DOHH2 (cell line): ENCODE measurements at regions not wholly inside any gene's neighbourhood (a gene's known extent, or its start where the extent isn't known, plus 50 kb on each side); places are given as distances from the start of the nearest gene placed in this dataset.
"Not testable (repeated sequence)": the region's sequence is repeated elsewhere in the genome, so short reads cannot be mapped to it uniquely, and the experiment has no call there.

Experiments used
- H3F3A ChIP-seq: fragments of 200-600 bp; sonication (generic), shearing (Covaris generic); 2 replicates; pipeline ENCODE4 v1.6.0; 2016; ENCODE audit warnings: antibody characterized with exemption, mild to moderate bottlenecking; ENCODE audit not compliant: control insufficient read depth, insufficient read depth
- H3K27ac ChIP-seq: fragments of 200-600 bp; sonication (generic); 2 replicates; pipeline ENCODE4 v1.5.1; 2014; ENCODE audit warnings: low read depth, mild to moderate bottlenecking, low read length, moderate library complexity
- H3K27me3 ChIP-seq: fragments of 200-600 bp; sonication (generic); 2 replicates; pipeline ENCODE4 v1.6.1; 2014; ENCODE audit warnings: mild to moderate bottlenecking, low read length, mixed read lengths; ENCODE audit not compliant: control insufficient read depth
- H3K36me3 ChIP-seq: fragments of 200-600 bp; sonication (generic); 2 replicates; pipeline ENCODE4 v1.6.1; 2014; ENCODE audit warnings: mild to moderate bottlenecking, low read length, moderate library complexity, mixed read lengths; ENCODE audit not compliant: control insufficient read depth
- H3K4me1 ChIP-seq: fragments of 200-600 bp; sonication (generic); 2 replicates; pipeline ENCODE4 v1.6.1; 2014; ENCODE audit warnings: mild to moderate bottlenecking, low read length, mixed read lengths; ENCODE audit not compliant: control insufficient read depth
- H3K4me2 ChIP-seq: fragments of 200-600 bp; sonication (generic); 2 replicates; pipeline ENCODE4 v1.6.0; 2014; ENCODE audit warnings: mild to moderate bottlenecking, low read length, moderate library complexity
- H3K4me3 ChIP-seq: fragments of 200-600 bp; sonication (generic); 2 replicates; pipeline ENCODE4 v1.5.1; 2014; ENCODE audit warnings: mild to moderate bottlenecking, low read length, mixed read lengths
- H3K79me2 ChIP-seq: fragments of 200-600 bp; sonication (generic); 2 replicates; pipeline ENCODE4 v1.6.1; 2014; ENCODE audit warnings: mild to moderate bottlenecking, low read length, mixed read lengths; ENCODE audit not compliant: control insufficient read depth
- H3K9me2 ChIP-seq: fragments of 200-600 bp; sonication (generic); replicated peaks from 2 replicates; pipeline ENCODE4 v1.6.1; 2014; ENCODE audit warnings: mild to moderate bottlenecking, low read length, mixed read lengths; ENCODE audit not compliant: control insufficient read depth
- H3K9me3 ChIP-seq: fragments of 200-600 bp; sonication (generic); 2 replicates; pipeline ENCODE4 v1.6.1; 2014; ENCODE audit warnings: antibody characterized with exemption, low read length, mixed read lengths; ENCODE audit not compliant: control insufficient read depth, insufficient read depth
- H4K20me1 ChIP-seq: fragments of 200-600 bp; sonication (generic); 2 replicates; pipeline ENCODE4 v1.6.0; 2014; ENCODE audit warnings: low read depth, mild to moderate bottlenecking, antibody characterized with exemption, low read length, moderate library complexity; ENCODE audit not compliant: control insufficient read depth, insufficient read depth
- CTCF ChIP-seq: fragments of 200-600 bp; sonication (generic); IDR thresholded peaks from one replicate; pipeline ENCODE4 v1.5.1; 2014; ENCODE audit warnings: antibody characterized with exemption, mild to moderate bottlenecking, low read depth, low read length; ENCODE audit not compliant: poor library complexity, severe bottlenecking
- EZH2phosphoT487 ChIP-seq: fragments of 200-600 bp; sonication (generic); IDR thresholded peaks from 2 replicates; pipeline ENCODE4 v1.6.1; 2017; ENCODE audit warnings: borderline replicate concordance, mild to moderate bottlenecking, antibody characterized with exemption, low read length, moderate library complexity, mixed read lengths

- no peak overlapping the region for H3K27ac ChIP-seq
- TF ChIP-seq EZH2phosphoT487 = no peak
- TF ChIP-seq CTCF = no peak
- H3K9me2 ChIP-seq = no peaks in the 10 kb centered on the region
- no peaks in the 10 kb centered on the region for H3K79me2 ChIP-seq
- H3K4me2 ChIP-seq = no peak overlapping the region
- no peaks in the 10 kb centered on the region for H3K9me3 ChIP-seq
- H3K36me3 ChIP-seq = no peaks in the 10 kb centered on the region
- H3F3A ChIP-seq = no peaks in the 10 kb centered on the region
- no peaks in the 10 kb centered on the region for H3K4me1 ChIP-seq
- H3K27me3 ChIP-seq = peaks cover 12% of the 10 kb centered on the region
- no peak overlapping the region for H3K4me3 ChIP-seq
- no peaks in the 10 kb centered on the region for H4K20me1 ChIP-seq
Measured at GRCh38 chr10:60527676-60528075, 138.0 kb upstream of the ANK3 start.

GRCh38 chr10:60525716-60526585, 136.3 kb upstream of the ANK3 start:
- H3K79me2 ChIP-seq = no peaks in the 10 kb centered on the region

GRCh38 chr10:60524541-60524940, 134.9 kb upstream of the ANK3 start:
- no peak for TF ChIP-seq CTCF
- no peak for TF ChIP-seq EZH2phosphoT487
- no peaks in the 10 kb centered on the region for H3K4me1 ChIP-seq
- H3K27ac ChIP-seq = no peak overlapping the region
- H3K4me3 ChIP-seq = no peak overlapping the region
- H3K79me2 ChIP-seq = no peaks in the 10 kb centered on the region
- no peaks in the 10 kb centered on the region for H4K20me1 ChIP-seq
- no peaks in the 10 kb centered on the region for H3K9me2 ChIP-seq
- H3F3A ChIP-seq = no peaks in the 10 kb centered on the region
- H3K27me3 ChIP-seq = peaks cover 8% of the 10 kb centered on the region; the same call in 1 of the 2 replicates
- H3K9me3 ChIP-seq = no peaks in the 10 kb centered on the region
- no peak overlapping the region for H3K4me2 ChIP-seq
- no peaks in the 10 kb centered on the region for H3K36me3 ChIP-seq

More at GRCh38 chr10:60525716-60526585, 136.3 kb upstream of the ANK3 start:
- Histone ChIP-seq H3K27me3 (peaks cover 8% of the 10 kb centered on the region; the same call in 1 of the 2 replicates), H3K9me2 (no peaks in the 10 kb centered on the region), H3F3A (no peaks in the 10 kb centered on the region), H3K4me3 (no peak overlapping the region), H3K9me3 (no peaks in the 10 kb centered on the region), H3K36me3 (no peaks in the 10 kb centered on the region), H3K27ac (no peak overlapping the region), H3K4me2 (no peak overlapping the region), H4K20me1 (no peaks in the 10 kb centered on the region), H3K4me1 (no peaks in the 10 kb centered on the region)
- TF ChIP-seq EZH2phosphoT487 (no peak), CTCF (no peak)

GRCh38 chr10:60523371-60523770, 133.7 kb upstream of the ANK3 start:
- H3K4me3 ChIP-seq, H4K20me1 ChIP-seq, H3K27ac ChIP-seq, H3K4me1 ChIP-seq, H3F3A ChIP-seq, H3K36me3 ChIP-seq, H3K9me2 ChIP-seq, H3K27me3 ChIP-seq, H3K4me2 ChIP-seq, H3K9me3 ChIP-seq, H3K79me2 ChIP-seq: not testable (repeated sequence)
